ENCODE measurements at regions not wholly inside any gene's neighbourhood (a gene's known extent, or its start where the extent isn't known, plus 50 kb on each side); places are given as distances from the start of the nearest gene placed in this dataset.

DNA sequence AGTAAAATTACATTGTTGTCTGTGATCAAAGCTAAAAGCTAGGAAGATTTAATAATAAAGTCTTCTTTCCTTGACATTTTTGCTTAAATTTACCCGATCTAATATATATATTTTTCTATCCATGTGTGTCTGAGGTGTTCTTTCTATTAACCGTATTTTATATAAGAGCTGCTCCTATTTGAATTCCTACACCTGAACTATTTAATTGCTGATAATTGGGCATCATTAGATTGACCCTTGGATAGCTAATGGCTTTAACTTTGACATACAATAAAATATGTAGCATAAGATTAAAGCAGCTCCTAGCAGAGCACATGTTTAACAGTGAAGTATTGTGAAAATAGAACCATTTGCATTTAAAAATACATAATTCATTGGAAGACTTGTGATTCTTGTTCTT lies 792.7 kb downstream of the MAT2B start (continued):
- TF ChIP-seq, protein P1, sequence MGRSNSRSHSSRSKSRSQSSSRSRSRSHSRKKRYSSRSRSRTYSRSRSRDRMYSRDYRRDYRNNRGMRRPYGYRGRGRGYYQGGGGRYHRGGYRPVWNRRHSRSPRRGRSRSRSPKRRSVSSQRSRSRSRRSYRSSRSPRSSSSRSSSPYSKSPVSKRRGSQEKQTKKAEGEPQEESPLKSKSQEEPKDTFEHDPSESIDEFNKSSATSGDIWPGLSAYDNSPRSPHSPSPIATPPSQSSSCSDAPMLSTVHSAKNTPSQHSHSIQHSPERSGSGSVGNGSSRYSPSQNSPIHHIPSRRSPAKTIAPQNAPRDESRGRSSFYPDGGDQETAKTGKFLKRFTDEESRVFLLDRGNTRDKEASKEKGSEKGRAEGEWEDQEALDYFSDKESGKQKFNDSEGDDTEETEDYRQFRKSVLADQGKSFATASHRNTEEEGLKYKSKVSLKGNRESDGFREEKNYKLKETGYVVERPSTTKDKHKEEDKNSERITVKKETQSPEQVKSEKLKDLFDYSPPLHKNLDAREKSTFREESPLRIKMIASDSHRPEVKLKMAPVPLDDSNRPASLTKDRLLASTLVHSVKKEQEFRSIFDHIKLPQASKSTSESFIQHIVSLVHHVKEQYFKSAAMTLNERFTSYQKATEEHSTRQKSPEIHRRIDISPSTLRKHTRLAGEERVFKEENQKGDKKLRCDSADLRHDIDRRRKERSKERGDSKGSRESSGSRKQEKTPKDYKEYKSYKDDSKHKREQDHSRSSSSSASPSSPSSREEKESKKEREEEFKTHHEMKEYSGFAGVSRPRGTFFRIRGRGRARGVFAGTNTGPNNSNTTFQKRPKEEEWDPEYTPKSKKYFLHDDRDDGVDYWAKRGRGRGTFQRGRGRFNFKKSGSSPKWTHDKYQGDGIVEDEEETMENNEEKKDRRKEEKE (IDR thresholded peaks at IDR 0.05): no peak
- TF ChIP-seq DPF2 (IDR thresholded peaks at IDR 0.05): no peak
- no peak for TF ChIP-seq NR2C1 (IDR thresholded peaks at IDR 0.05)
- no peak for TF ChIP-seq PAX8 (IDR thresholded peaks at IDR 0.05)
- TF ChIP-seq, protein P2, sequence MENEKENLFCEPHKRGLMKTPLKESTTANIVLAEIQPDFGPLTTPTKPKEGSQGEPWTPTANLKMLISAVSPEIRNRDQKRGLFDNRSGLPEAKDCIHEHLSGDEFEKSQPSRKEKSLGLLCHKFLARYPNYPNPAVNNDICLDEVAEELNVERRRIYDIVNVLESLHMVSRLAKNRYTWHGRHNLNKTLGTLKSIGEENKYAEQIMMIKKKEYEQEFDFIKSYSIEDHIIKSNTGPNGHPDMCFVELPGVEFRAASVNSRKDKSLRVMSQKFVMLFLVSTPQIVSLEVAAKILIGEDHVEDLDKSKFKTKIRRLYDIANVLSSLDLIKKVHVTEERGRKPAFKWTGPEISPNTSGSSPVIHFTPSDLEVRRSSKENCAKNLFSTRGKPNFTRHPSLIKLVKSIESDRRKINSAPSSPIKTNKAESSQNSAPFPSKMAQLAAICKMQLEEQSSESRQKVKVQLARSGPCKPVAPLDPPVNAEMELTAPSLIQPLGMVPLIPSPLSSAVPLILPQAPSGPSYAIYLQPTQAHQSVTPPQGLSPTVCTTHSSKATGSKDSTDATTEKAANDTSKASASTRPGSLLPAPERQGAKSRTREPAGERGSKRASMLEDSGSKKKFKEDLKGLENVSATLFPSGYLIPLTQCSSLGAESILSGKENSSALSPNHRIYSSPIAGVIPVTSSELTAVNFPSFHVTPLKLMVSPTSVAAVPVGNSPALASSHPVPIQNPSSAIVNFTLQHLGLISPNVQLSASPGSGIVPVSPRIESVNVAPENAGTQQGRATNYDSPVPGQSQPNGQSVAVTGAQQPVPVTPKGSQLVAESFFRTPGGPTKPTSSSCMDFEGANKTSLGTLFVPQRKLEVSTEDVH (IDR thresholded peaks at IDR 0.05; ENCODE audit: low read depth, partially characterized antibody): no peak
- no peak for TF ChIP-seq ZZZ3 (IDR thresholded peaks at IDR 0.05; ENCODE audit: control insufficient read depth, insufficient read length, low read depth)

DNA sequence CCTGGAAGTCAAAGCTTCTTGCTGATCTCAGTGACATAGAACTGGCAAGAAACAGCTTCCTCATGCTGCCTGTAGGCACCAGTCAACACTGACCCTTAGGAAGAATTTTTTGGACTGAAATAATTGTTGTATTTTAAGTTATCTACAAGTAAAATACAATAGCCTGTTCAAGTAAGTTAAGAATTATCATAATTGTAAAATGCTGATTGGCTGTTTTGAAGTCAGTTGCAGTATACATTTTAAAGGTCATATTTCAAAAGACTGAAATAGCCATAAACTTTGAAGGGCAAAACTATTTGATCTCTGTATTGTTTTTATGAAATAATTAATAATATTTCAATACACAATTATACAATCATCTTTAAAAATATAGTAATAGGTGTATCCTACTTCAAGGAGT lies 794.9 kb downstream of the MAT2B start:
- Histone ChIP-seq H3K27ac (ENCODE audit: control insufficient read depth, insufficient read depth) (no peak overlapping the region), H3K79me2 (ENCODE audit: control insufficient read depth, insufficient read depth, low read length) (no peaks in the 10 kb centered on the region), H3K4me3 (no peak overlapping the region), H3K4me1 (ENCODE audit: control insufficient read depth, insufficient read depth, low read length) (no peaks in the 10 kb centered on the region), H3K4me2 (ENCODE audit: control insufficient read depth, insufficient read depth) (no peak overlapping the region), H3K27me3 (replicated peaks in 1 of 2; ENCODE audit: control insufficient read depth in 2 of 2, insufficient read depth in 2 of 2, low read length in 1 of 2) (no peaks in the 10 kb centered on the region), H3K9ac (ENCODE audit: control insufficient read depth, insufficient read depth, low read length) (no peak overlapping the region), H2AFZ (ENCODE audit: control insufficient read depth, low read depth, low read length) (no peak overlapping the region), H3K36me3 (ENCODE audit: control insufficient read depth in 2 of 2, insufficient read depth in 2 of 2, low read length in 1 of 2) (no peaks in the 10 kb centered on the region), H4K20me1 (ENCODE audit: control insufficient read depth, insufficient read depth) (no peaks in the 10 kb centered on the region), H3K9me3 (replicated peaks; ENCODE audit: control insufficient read depth, insufficient read depth, low read length) (no peaks in the 10 kb centered on the region)
- intact Hi-C loops (cut with micrococcal nuclease; ENCODE audit: unreplicated experiment): no loop called here
- POLR2A ChIA-PET: interaction anchor here (1.2 to 1.5 kb wide), 2 partner anchors 22 to 59 kb away, joined by 3 to 7 read pairs; no protein-coding TSS in a partner anchor
- in situ Hi-C loops (cut with MboI): no loop called here
- SMC1A ChIA-PET (ENCODE audit: uncharacterized antibody, unreplicated experiment): interaction anchor here (0.7 to 2.5 kb wide), 16 partner anchors 9 to 174 kb away, joined by 3 to 17 read pairs (median 4); no protein-coding TSS in a partner anchor
- TF ChIP-seq IRF4 (IDR thresholded peaks at IDR 0.05; ENCODE audit: low read depth, low read length) (no peak), LARP7 (IDR thresholded peaks at IDR 0.05) (no peak), DPF2 (IDR thresholded peaks at IDR 0.05) (no peak), POU2F2 (IDR thresholded peaks at IDR 0.05; ENCODE audit: borderline replicate concordance, low read depth, low read length) (no peak), YBX1 (IDR thresholded peaks at IDR 0.05) (no peak), PML (IDR thresholded peaks at IDR 0.05; ENCODE audit: low read length) (no peak)
- DNase-seq (ENCODE audit: low read depth, low spot score): no peak
- RAD21 ChIA-PET (ENCODE audit: unreplicated experiment): interaction anchor here (0.9 to 2.1 kb wide), 10 partner anchors 11 to 67 kb away, joined by 3 to 12 read pairs (median 4); no protein-coding TSS in a partner anchor
- BruUV-seq (replicated peaks): no TSS peak
- FAIRE-seq: no peak
- no peak for ATAC-seq
- CTCF ChIA-PET: interaction anchor here (0.9 to 1.6 kb wide), 4 partner anchors 41 to 204 kb away, joined by 3 to 7 read pairs (median 4); no protein-coding TSS in a partner anchor

All from GM12878 (cell line).